Choroid plexus epithelial cell (primary cell): ENCODE measurements at regions not wholly inside any gene's neighbourhood (a gene's known extent, or its start where the extent isn't known, plus 50 kb on each side); places are given as distances from the start of the nearest gene placed in this dataset.
A peak's percentile ranks its signal among the peaks of the same experiment; 100 is the strongest.
"Not testable (repeated sequence)": the region's sequence is repeated elsewhere in the genome, so short reads cannot be mapped to it uniquely, and the experiment has no call there.

ENCODE experiments used
- DNase-seq: peaks from one replicate; pipeline ENCODE4 v3.0.0-alpha.2; 2010; ENCODE audit warnings: low read depth
- H3K4me3 ChIP-seq: 2 replicates; pipeline ENCODE4 v1.5.1; 2011; ENCODE audit warnings: low read depth, mild to moderate bottlenecking, control low read depth, low read length, moderate library complexity
- CTCF ChIP-seq: conservative IDR thresholded peaks from 2 replicates; pipeline ENCODE4 v1.5.1; 2011; ENCODE audit warnings: low read depth, mild to moderate bottlenecking, control low read depth, inconsistent platforms, low read length, moderate library complexity

- no peak for TF ChIP-seq CTCF
- no peak overlapping the region for H3K4me3 ChIP-seq
- no peak for DNase-seq
These were observed 128.1 kb downstream of the ATXN7L3B start for GRCh38 chr12:74665690-74666089.

GRCh38 chr12:74671421-74671820 is 133.8 kb downstream of the ATXN7L3B start:
- no peak for TF ChIP-seq CTCF
- H3K4me3 ChIP-seq = no peak overlapping the region
- no peak for DNase-seq

GRCh38 chr12:74676955-74677354 is 139.3 kb downstream of the ATXN7L3B start:
- not testable (repeated sequence) for H3K4me3 ChIP-seq, DNase-seq

GRCh38 chr12:74685385-74685784 is 147.8 kb downstream of the ATXN7L3B start:
- TF ChIP-seq CTCF = no peak
- H3K4me3 ChIP-seq = no peak overlapping the region
- DNase-seq = no peak

GRCh38 chr12:74689071-74689655 is 151.5 kb downstream of the ATXN7L3B start:
- peak; percentile 84 for DNase-seq
- H3K4me3 ChIP-seq = no peak overlapping the region
- TF ChIP-seq CTCF = peak; percentile 66

- DNase-seq = no peak
- no peak overlapping the region for H3K4me3 ChIP-seq
- TF ChIP-seq CTCF = no peak
These were observed 152.3 kb downstream of the ATXN7L3B start for GRCh38 chr12:74689929-74690328.

GRCh38 chr12:74719447-74719846 is 181.8 kb downstream of the ATXN7L3B start:
- H3K4me3 ChIP-seq = no peak overlapping the region
- DNase-seq = no peak
- TF ChIP-seq CTCF = no peak
